HFFc6 (cell line): ENCODE measurements at regions not wholly inside any gene's neighbourhood (a gene's known extent, or its start where the extent isn't known, plus 50 kb on each side); places are given as distances from the start of the nearest gene placed in this dataset.
A peak's percentile ranks its signal among the peaks of the same experiment; 100 is the strongest.
"Not testable (repeated sequence)": the region's sequence is repeated elsewhere in the genome, so short reads cannot be mapped to it uniquely, and the experiment has no call there.

Experiments used
- DNase-seq: peaks from one replicate; pipeline ENCODE4 v3.0.0-alpha.2; 2018
- H3K27ac Mint-ChIP-seq: 2 replicates; pipeline ENCODE4 v1.8.0; 2020; ENCODE audit warnings: mild to moderate bottlenecking, mixed read lengths
- H3K27me3 Mint-ChIP-seq: 2 replicates; pipeline ENCODE4 v1.8.0; 2021; ENCODE audit warnings: mild to moderate bottlenecking, moderate library complexity, mixed read lengths; ENCODE audit not compliant: insufficient read depth
- H3K36me3 Mint-ChIP-seq: 2 replicates; pipeline ENCODE4 v1.8.0; 2021; ENCODE audit warnings: low read depth, mixed read lengths
- H3K4me1 Mint-ChIP-seq: 2 replicates; pipeline ENCODE4 v1.8.0; 2020; ENCODE audit warnings: low read depth, mixed read lengths
- H3K4me3 Mint-ChIP-seq: 2 replicates; pipeline ENCODE4 v1.8.0; 2020; ENCODE audit warnings: mild to moderate bottlenecking, moderate library complexity, mixed read lengths
- H3K9me3 Mint-ChIP-seq: 2 replicates; pipeline ENCODE4 v1.8.0; 2020; ENCODE audit warnings: mild to moderate bottlenecking, mixed read lengths
- TF ChIP-seq, protein P1 (sequence below): fragments of 200-600 bp; sonication (generic); IDR thresholded peaks from 2 replicates; pipeline ENCODE4 v1.5.0; 2021; ENCODE audit warnings: antibody characterized with exemption, mild to moderate bottlenecking

DNA sequence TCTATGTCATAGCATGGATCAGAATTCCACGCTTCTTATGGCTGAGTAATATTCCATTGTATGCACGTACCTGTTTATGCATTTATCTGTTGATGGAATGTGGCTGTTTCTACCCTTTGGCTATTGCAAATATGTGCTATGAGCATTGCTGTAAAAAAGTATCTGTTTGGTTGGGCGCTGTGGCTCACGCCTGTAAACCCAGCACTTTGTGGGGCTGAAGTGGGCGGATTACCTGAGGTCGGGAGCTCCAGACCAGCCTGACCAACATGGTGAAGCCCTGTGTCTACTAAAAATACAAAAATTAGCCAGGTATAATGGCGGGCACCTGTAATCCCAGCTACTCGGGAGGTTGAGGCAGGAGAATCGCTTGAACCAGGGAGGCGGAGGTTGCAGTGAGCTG is 182.4 kb downstream of the BCAS1 start:
- peaks cover 32% of the 10 kb centered on the region for H3K36me3 Mint-ChIP-seq
- TF ChIP-seq, protein P1, sequence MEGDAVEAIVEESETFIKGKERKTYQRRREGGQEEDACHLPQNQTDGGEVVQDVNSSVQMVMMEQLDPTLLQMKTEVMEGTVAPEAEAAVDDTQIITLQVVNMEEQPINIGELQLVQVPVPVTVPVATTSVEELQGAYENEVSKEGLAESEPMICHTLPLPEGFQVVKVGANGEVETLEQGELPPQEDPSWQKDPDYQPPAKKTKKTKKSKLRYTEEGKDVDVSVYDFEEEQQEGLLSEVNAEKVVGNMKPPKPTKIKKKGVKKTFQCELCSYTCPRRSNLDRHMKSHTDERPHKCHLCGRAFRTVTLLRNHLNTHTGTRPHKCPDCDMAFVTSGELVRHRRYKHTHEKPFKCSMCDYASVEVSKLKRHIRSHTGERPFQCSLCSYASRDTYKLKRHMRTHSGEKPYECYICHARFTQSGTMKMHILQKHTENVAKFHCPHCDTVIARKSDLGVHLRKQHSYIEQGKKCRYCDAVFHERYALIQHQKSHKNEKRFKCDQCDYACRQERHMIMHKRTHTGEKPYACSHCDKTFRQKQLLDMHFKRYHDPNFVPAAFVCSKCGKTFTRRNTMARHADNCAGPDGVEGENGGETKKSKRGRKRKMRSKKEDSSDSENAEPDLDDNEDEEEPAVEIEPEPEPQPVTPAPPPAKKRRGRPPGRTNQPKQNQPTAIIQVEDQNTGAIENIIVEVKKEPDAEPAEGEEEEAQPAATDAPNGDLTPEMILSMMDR = no peak
- H3K4me1 Mint-ChIP-seq = peaks cover 53% of the 10 kb centered on the region
- no peaks in the 10 kb centered on the region for H3K27me3 Mint-ChIP-seq
- no peak overlapping the region for H3K27ac Mint-ChIP-seq
- DNase-seq = no peak
- peaks cover 25% of the 10 kb centered on the region for H3K9me3 Mint-ChIP-seq
- no peak overlapping the region for H3K4me3 Mint-ChIP-seq

DNA sequence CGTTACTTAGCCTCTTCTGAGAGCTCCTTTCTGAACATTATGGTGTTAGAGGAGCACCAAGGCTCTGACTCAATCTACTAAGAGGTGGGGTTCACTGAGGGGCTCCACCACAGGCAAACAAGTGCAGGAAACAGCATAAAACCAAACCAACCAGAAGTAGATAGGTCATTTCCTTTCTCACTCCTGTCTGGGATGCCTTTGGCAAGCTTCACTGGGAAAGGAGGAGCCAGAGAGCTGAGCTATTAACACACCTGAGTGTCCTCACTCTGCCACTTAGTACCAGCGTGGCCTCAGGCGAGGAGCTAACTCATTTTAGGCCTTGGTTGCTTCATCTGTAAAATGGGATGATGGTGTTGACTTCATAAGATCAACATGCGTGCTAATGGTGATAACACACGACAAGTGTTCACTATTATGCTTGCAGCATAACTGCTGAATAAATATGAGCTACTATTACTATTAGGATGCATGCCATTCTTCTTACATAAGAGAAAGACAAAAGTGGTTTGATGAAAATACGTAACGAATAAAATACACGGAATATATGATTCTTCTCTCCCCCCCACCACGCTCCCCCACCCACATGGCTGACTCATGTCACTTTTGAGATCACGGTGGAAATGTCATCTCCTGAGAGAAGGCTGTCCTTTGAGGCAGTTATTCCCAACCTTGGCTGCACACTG is 185.4 kb downstream of the BCAS1 start:
- peaks cover 8% of the 10 kb centered on the region; the same call in 1 of the 2 replicates for H3K9me3 Mint-ChIP-seq
- H3K4me1 Mint-ChIP-seq = peaks cover 31% of the 10 kb centered on the region
- DNase-seq = no peak
- peak overlapping the region; percentile 61; the same call in 1 of the 2 replicates for H3K27ac Mint-ChIP-seq
- H3K27me3 Mint-ChIP-seq = no peaks in the 10 kb centered on the region; the same call in 1 of the 2 replicates
- no peak overlapping the region for H3K4me3 Mint-ChIP-seq
- TF ChIP-seq, protein P1 = no peak
- peaks cover 9% of the 10 kb centered on the region for H3K36me3 Mint-ChIP-seq

DNA sequence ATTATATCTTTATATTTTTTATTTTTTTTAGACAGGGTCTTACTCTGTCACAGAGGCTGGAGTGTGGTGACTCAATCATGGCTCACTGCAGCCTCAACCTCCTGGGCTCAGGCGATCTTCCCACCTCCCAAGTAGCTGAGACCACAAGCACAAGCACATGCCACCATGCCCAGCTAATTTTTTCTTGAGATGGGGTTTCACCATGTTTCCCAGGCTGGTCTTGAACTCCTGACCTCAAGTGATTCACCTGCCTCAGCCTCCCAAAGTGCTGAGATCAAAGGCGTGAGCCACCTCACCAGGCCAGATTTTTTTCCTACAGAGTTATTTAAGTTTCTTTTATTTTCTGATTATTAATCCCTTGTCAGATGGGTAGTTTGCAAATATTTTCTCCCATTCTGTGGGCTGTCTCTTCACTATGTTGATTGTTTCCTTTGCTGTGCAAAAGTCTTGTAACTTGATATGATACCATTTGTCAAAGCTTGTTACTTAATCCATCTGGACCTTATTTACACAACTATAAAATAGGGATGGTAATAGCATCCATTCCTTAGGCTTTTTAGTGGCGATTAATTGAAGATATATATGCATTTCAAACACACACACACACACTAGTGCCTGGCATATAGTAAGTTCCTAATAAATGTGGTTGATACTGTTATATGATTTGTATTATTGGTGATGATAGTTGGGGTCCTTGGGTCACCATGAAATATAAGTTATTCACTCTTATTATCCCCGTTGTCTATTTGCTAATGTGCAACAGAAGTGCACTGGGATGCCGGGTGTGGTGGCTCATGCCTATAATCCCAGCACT is 187.1 kb downstream of the BCAS1 start:
- DNase-seq = peak; percentile 68
- H3K4me3 Mint-ChIP-seq = no peak overlapping the region
- peaks cover 33% of the 10 kb centered on the region for H3K4me1 Mint-ChIP-seq
- H3K27me3 Mint-ChIP-seq = no peaks in the 10 kb centered on the region; the same call in 1 of the 2 replicates
- peak overlapping the region; percentile 77 for H3K27ac Mint-ChIP-seq
- 0 out of 2 replicates have a peak, but pooled peaks cover 4% of the 10 kb centered on the region for H3K36me3 Mint-ChIP-seq
- peaks cover 4% of the 10 kb centered on the region; the same call in 1 of the 2 replicates for H3K9me3 Mint-ChIP-seq
- TF ChIP-seq, protein P1 = no peak

DNA sequence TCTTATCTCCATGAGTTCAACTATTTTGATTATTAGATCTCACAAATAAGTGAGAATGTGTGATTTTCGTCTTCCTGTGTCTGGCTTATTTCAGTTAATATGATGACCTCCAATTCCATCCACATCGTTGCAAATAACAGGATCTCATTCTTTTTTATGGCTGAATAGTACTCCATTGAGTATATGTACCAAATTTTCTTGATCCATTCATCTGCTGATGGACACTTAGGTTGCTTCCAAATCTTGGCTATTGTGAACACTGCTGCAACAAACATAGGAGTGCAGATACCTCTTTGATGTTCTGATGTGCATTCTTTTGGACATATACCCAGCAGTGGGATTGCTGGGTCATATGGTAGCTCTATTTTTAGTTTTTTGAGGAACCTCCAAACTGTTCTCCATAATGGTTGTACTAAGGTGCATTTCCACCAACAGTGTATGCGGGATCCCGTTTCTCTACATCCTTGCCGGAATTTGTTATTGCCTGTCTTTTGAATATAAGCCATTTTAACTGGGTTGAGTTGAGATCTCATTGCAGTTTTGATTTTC is 187.9 kb downstream of the BCAS1 start:
- not testable (repeated sequence) for H3K9me3 Mint-ChIP-seq, H3K27me3 Mint-ChIP-seq, H3K4me3 Mint-ChIP-seq, H3K36me3 Mint-ChIP-seq, DNase-seq
- Mint-ChIP-seq H3K27ac (peak overlapping the region; percentile 77; the same call in 1 of the 2 replicates), H3K4me1 (peaks cover 35% of the 10 kb centered on the region)

DNA sequence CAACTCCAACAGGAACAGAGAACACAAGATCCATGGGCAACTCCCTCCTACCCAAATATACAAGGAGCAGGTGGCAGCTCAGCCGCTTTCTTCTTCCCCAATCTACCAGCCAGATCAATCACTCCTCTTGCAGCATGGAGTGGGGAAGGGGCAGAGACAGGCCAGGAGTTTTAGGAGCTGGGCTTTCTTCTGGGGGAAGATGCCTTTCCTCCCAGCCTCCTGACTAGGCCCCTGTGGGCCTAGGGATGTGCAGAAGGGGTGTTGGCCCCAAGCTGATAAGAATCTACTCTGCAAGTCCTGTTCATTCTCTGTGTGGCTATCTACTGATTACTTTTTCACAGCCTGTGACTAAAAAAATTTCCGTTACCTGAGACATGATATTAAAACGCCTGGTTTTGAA is 189.0 kb downstream of the BCAS1 start:
- no peak overlapping the region for H3K27ac Mint-ChIP-seq
- TF ChIP-seq, protein P1 = no peak
- H3K4me3 Mint-ChIP-seq = no peak overlapping the region
- H3K36me3 Mint-ChIP-seq = no peaks in the 10 kb centered on the region
- no peaks in the 10 kb centered on the region for H3K9me3 Mint-ChIP-seq
- no peak for DNase-seq
- H3K4me1 Mint-ChIP-seq = peaks cover 35% of the 10 kb centered on the region
- no peaks in the 10 kb centered on the region; the same call in 1 of the 2 replicates for H3K27me3 Mint-ChIP-seq
